ENCODE measurements at regions not wholly inside any gene's neighbourhood (a gene's known extent, or its start where the extent isn't known, plus 50 kb on each side); places are given as distances from the start of the nearest gene placed in this dataset.
A peak's percentile ranks its signal among the peaks of the same experiment; 100 is the strongest.

DNA sequence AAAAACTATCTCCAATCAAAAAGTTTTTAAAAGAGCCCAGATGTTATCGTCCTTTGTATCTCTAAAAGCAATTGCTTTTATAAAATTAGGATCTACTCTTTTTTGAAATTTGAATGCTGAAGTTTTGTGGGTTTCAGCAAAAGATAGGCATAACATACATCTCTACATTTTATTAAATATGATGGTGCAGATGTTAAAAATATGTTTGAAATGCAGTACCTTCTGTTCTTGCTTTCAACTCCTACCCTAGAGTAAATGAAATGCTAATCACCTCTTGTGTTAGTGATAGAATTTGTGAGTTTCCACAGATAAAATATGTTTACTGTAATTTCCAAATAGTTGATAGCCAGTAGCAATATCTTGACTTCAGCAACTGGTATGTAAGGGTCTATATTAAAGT is 95.7 kb upstream of the VPREB1 start:
- H3K9me3 ChIP-seq (ENCODE audit: low read depth, low read length, poor library complexity, severe bottlenecking), result no peaks in the 10 kb centered on the region
- no peaks in the 10 kb centered on the region for H3K36me3 ChIP-seq (ENCODE audit: insufficient read depth, low read length, poor library complexity, severe bottlenecking)
- no peak for TF ChIP-seq EZH2 (IDR thresholded peaks at IDR 0.05; ENCODE audit: borderline replicate concordance, low read depth, low read length, poor library complexity, severe bottlenecking)
- no peak for TF ChIP-seq CTCF (conservative IDR thresholded peaks at IDR 0.05; ENCODE audit: low read depth, low read length)
- intact Hi-C loops (cut with micrococcal nuclease; ENCODE audit: unreplicated experiment), result no loop called here
- no peak for DNase-seq (ENCODE audit: low spot score)
- no TSS peak for BruUV-seq (replicated peaks)
- no peak overlapping the region for H3K27ac ChIP-seq (ENCODE audit: low read depth, low read length, poor library complexity, severe bottlenecking)
- H3K27me3 ChIP-seq (replicated peaks; ENCODE audit: insufficient read depth, low read depth, low read length, poor library complexity), result peaks cover 93% of the 10 kb centered on the region
- H3K4me3 ChIP-seq (ENCODE audit: low read depth, low read length, poor library complexity, severe bottlenecking), result no peak overlapping the region
- no peaks in the 10 kb centered on the region for H3K4me1 ChIP-seq (ENCODE audit: insufficient read depth, low read length, poor library complexity, severe bottlenecking)
- CTCF ChIA-PET, result no interaction called here
- POLR2A ChIA-PET (ENCODE audit: low non-redundant PET), result no interaction called here

- ChIA-PET POLR2A (ENCODE audit: low non-redundant PET) (no interaction called here), CTCF (no interaction called here)
- H3K4me3 ChIP-seq (ENCODE audit: low read depth, low read length, poor library complexity, severe bottlenecking), result no peak overlapping the region
- H3K4me1 ChIP-seq (ENCODE audit: insufficient read depth, low read length, poor library complexity, severe bottlenecking), result no peaks in the 10 kb centered on the region
- H3K27me3 ChIP-seq (replicated peaks; ENCODE audit: insufficient read depth, low read depth, low read length, poor library complexity), result peaks cover 100% of the 10 kb centered on the region
- H3K36me3 ChIP-seq (ENCODE audit: insufficient read depth, low read length, poor library complexity, severe bottlenecking), result no peaks in the 10 kb centered on the region
- intact Hi-C loops (cut with micrococcal nuclease; ENCODE audit: unreplicated experiment), result no loop called here
- H3K27ac ChIP-seq (ENCODE audit: low read depth, low read length, poor library complexity, severe bottlenecking), result no peak overlapping the region
- no peak for TF ChIP-seq EZH2 (IDR thresholded peaks at IDR 0.05; ENCODE audit: borderline replicate concordance, low read depth, low read length, poor library complexity, severe bottlenecking)
- TF ChIP-seq CTCF (conservative IDR thresholded peaks at IDR 0.05; ENCODE audit: low read depth, low read length), result peak; percentile 24; the same call in 1 of the 2 replicates
- BruUV-seq (replicated peaks), result no TSS peak
- no peak for DNase-seq (ENCODE audit: low spot score)
- no peaks in the 10 kb centered on the region for H3K9me3 ChIP-seq (ENCODE audit: low read depth, low read length, poor library complexity, severe bottlenecking)
Observed at GRCh38 chr22:22144858-22145257, 99.7 kb upstream of the VPREB1 start.

DNA sequence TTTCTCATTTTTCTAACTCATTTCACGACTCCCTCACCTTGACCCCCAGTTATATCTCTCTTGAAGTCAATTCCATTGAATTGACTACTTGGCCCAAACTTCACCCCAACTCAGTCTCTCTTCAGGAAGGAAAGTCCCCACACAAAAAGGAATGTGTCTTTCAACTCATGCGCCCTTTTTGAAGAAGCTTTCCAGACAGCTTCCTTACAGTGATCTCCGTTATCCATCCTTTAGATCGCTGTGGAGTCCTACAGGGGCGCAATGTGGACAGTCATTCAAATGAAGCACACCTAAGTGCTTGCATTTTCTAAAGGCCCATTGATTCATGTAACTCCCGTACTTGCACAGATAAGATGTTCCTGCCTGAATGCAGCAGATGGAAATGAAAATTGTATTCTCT is 101.1 kb upstream of the VPREB1 start:
- H3K36me3 ChIP-seq (ENCODE audit: insufficient read depth, low read length, poor library complexity, severe bottlenecking), result no peaks in the 10 kb centered on the region
- ChIA-PET POLR2A (ENCODE audit: low non-redundant PET) (no interaction called here), CTCF (no interaction called here)
- intact Hi-C loops (cut with micrococcal nuclease; ENCODE audit: unreplicated experiment), result no loop called here
- no peak for DNase-seq (ENCODE audit: low spot score)
- no peak overlapping the region for H3K4me3 ChIP-seq (ENCODE audit: low read depth, low read length, poor library complexity, severe bottlenecking)
- no peaks in the 10 kb centered on the region for H3K9me3 ChIP-seq (ENCODE audit: low read depth, low read length, poor library complexity, severe bottlenecking)
- peaks cover 100% of the 10 kb centered on the region for H3K27me3 ChIP-seq (replicated peaks; ENCODE audit: insufficient read depth, low read depth, low read length, poor library complexity)
- TF ChIP-seq CTCF (conservative IDR thresholded peaks at IDR 0.05; ENCODE audit: low read depth, low read length) (no peak), EZH2 (IDR thresholded peaks at IDR 0.05; ENCODE audit: borderline replicate concordance, low read depth, low read length, poor library complexity, severe bottlenecking) (no peak)
- H3K4me1 ChIP-seq (ENCODE audit: insufficient read depth, low read length, poor library complexity, severe bottlenecking), result no peaks in the 10 kb centered on the region
- H3K27ac ChIP-seq (ENCODE audit: low read depth, low read length, poor library complexity, severe bottlenecking), result no peak overlapping the region
- no TSS peak for BruUV-seq (replicated peaks)

Measured in A673 (cell line).